Stimulated activated CD8-positive, alpha-beta memory T cell treated with anti-CD3 and anti-CD28 coated beads, Interleukin-15, amount 100 ng/mL, for 1 hour (primary cell): ENCODE measurements at regions not wholly inside any gene's neighbourhood (a gene's known extent, or its start where the extent isn't known, plus 50 kb on each side); places are given as distances from the start of the nearest gene placed in this dataset.
"Not testable (repeated sequence)": the region's sequence is repeated elsewhere in the genome, so short reads cannot be mapped to it uniquely, and the experiment has no call there.

Source experiments
- DNase-seq: peaks from one replicate; pipeline ENCODE4 v3.0.0-alpha.2; 2020; ENCODE audit warnings: low read depth

DNA sequence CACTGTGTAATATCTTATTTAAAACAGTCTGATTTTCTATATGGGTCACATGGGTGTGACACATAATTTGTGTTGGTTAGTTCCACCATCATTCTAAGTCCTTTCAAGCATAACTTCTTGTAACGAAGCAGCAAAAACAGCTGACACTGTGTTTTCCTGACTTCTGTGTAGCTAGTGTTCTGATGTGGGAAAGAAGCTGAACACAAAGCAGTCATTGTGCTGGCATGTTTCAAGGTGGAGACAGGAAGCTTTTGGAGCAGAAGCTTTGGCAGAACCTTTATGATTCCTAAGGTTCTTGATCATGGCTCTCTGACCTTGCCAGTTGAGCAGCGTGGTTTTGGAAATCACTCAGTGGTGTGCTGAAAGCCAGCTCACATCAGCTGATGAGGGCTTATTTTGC, 351.7 kb upstream of the MDGA2 start:
- DNase-seq, result no peak

DNA sequence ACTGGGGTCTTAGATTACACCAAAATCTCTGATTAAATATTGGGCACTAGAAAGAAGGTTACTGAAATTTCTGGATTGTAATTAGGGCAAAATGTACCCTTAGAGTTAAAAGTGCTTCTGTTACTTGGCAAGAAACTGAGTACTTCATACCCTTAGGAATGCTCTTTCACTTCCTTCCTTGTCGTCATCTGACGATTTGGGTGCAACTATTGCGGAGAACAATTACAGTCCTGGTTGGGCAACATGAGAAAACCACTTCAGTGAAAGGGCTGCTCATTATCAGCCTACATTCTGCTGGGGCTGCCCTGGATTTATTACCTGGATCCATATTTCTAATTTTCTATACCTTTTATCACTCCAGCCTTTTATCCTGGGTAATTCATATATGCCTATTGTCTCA, 348.5 kb upstream of the MDGA2 start:
- no peak for DNase-seq

DNA sequence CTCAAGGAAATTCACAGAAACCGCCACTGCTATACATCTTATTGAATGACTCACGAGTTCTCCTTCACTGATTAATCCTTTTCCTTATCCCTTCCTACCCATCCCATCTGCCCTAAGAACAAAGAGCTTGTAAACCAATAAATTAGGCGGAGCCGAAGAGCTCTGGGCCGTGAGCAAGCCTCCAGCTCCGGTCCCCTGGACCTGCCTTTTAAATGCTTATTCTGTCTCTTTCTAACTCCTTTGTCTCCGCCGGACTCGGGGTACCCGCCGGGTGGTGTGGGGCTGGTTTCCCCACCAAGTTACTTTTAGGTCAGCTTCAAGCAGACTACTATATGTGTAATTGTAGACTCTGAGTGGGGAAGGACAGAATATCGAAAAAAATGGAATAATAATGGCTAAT, 336.1 kb upstream of the MDGA2 start:
- DNase-seq, result not testable (repeated sequence)

DNA sequence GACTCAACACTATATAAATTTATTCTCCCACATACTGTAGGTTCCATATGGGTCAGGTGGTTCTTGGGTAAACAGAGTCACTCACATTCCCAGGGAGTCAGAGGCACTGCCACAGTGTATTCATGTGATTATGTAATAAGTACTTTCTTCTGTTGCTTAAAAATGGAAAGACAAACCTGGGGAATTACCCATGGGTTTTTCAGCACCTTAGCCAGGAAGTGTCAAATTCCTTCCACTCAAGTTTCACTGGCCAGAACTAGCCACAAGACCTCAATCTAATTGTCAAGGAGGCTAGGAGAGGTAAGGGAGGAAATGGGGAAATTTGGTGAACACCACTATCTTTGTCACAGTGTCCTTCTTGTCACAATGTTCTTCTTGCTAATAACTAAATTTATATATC, 333.2 kb upstream of the MDGA2 start:
- DNase-seq, result no peak

DNA sequence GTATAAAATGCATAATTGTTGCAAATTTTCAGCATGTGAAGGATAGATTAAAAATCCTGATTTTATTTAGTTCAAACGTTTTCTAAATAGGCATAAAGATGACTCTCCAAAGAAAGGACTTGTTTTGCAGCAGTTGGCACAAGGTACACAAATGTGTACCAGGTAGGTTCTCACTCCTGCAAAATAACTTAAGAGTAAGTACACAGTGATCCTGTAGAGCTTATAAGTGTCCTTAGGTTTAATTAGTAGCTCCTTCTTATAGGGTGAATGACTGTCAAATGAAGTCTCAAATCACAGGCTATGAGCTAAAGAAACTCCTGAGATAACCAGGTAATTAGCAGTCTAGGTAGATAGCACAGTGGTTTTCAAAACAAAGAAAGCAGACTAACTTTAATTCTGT, 330.6 kb upstream of the MDGA2 start:
- no peak for DNase-seq

DNA sequence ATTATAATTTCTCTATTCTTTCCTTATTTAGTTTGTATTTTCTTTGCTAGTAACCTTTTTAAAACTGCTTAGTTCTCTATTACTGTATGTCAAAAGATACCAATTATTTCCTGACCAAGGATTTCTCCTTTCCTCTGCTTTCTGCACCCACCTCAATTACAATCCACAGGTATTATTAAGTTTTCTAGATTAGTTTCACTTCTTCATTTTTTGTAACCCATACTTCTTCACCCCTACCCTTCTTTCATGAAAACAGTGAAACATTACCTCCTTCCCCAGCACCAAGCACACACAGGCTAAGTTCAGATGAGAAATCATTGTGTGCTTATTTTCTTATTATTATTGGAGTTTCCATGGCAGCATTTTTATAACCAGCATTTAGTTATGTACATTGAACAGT, 318.5 kb upstream of the MDGA2 start:
- no peak for DNase-seq

DNA sequence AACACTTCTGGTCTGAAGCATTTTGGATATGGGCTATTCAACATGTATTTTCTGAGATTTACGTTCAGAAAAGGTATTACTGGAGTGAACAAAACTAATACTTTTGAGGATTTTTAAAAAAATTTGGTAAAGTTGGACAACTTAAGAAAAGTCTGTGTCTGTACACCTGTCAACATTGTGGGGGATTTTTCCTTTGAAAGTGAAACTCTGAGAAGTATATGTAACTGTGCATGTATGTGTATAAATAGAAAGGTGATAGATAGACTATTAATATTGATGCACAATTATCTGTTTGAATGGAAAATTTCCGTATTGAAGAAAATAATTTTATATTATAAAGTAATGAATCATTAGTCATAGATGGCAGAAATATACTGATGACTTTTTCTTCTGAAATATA, 312.8 kb upstream of the MDGA2 start:
- DNase-seq, result no peak

DNA sequence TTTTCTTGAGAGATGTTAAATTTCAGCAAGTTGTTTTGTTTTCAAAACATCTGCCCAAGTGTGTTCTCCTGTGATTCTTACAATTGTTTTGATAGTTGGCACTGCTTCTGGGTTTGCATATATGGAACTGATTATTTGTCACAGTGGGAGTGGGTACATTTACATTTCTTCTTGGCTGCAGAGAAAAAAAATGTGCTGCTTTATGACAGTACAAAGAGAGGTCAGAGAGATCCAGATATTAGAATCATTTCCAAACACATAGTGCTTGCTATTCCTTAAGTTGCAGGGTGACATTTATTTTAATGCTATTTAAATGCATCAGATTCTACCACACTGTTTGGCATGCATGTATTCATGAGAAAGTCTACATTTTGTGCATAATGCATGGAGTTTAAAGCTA, 303.5 kb upstream of the MDGA2 start:
- no peak for DNase-seq

DNA sequence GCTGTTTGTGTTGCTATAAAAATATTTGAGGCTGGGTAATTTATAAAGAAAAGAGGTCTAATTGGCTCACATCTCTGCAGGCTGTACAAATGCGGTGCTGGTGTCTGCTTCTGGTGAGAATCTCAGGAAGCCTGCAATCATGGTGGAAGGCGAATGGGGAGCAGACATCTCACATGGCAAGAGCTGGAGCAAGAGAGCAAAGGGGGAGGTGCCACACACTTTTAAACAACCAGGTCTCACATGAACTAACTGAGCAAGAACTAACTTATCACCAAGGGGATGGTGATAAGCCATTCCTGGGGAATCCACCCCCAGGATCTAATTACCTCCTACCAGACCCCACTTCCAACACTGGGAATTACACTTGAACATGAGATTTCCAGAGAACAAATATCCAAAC, 300.7 kb upstream of the MDGA2 start:
- no peak for DNase-seq

DNA sequence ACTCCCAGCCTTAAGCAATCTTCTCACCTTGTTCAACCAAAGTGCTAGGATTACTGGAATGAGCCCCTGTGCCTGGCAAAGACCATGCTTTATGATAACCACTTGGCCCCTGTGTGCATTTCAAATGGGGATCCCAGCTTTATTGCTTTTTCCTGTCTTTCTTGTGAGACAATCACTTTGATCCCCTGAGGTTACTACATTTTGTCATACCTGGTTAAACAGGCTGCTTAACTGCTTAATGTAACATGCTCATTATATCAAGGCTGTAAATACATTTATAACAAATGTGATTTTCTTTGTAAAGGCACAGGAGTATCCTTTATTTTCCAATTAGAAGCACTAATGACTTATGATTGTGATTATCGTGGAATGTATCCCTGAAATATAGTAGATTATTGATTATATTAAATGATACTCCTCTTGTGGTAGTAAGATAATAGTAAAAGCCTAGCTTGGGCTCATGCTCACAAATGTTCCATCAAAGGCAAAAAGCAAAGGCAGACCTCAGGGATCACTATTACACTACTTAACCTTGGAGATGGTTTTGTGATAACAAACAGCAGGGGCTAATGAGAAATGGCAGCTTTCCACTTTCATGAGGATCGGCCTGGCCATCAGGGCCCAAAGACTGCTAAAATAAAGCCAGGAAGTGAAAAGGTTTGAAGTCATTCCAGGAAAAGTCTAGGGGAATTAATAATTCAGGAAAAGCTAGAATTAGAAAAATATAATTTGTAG, 290.8 kb upstream of the MDGA2 start:
- no peak for DNase-seq

DNA sequence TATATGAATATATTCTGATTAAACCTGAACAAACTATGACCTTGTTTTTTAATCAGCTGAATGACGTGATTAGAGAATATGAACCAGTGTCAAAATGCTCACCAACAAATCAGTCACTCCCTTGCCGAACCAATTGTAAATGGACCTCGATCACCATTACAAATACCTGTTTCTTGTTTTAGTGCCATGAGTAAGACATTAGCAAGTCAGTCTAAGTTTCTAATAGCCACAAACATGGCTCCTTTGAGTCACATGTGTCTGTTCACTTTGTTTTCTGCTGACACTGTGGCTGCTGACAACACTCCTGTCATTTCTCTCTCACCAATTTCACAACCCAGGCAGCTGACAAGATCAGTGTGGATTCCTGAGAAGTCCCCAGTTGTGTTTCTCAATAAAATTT, 286.2 kb upstream of the MDGA2 start:
- DNase-seq, result no peak

DNA sequence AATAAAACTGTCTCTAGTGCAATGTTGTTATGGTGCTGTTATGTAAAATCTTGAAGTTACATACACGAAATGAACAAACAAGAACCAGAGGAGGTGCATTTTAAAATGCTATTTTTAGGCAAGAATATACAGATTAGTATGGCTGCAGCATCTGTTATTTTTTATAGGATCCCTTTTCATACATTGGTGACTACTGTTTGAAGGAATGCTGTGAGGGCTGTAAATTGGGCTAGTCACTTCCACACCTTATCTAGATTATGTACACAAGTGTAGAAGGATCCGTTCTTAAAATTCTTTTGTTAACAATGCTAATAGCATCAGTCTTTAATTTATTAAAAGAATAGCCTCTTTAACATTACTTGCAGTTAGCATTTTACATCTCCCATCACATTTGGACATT, 284.3 kb upstream of the MDGA2 start:
- DNase-seq, result no peak

DNA sequence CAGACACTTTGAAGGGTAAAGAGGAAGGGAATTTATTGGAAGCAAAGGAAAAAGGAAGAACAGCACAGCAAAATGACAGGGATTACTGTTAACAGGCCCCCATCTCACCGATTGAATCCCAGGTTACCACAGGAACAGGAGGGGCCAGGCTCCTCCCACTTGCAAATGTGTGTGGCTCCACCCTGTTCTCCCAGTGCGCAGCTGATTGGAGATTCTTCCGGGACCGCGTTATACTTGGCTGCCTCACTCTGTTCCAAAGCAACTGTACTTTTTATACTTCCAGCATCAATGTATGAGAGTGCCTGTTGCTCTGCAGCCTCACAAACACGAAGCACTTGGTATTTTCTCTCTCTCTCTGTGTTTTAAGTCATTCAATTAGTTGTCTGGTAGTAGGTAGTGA, 273.6 kb upstream of the MDGA2 start:
- DNase-seq, result no peak

DNA sequence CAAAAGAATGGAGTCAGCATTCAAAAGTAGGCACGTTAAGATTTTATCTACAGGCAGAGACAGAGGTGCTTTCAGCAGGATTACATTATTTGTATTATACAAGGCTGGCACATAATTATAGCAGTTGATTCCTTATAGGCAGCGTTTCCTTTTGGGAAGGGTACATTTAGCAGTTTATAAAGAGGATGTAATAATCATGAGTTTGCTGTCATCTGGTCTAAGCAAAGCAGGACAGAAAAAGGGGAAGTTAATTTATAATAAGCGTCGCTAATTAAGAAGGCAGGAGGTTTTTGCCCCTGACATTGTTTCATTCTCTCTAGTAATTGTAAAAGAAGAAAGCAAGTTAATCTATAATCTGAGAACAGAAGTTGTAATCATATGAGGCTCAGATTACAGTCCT, 259.9 kb upstream of the MDGA2 start:
- DNase-seq, result no peak

DNA sequence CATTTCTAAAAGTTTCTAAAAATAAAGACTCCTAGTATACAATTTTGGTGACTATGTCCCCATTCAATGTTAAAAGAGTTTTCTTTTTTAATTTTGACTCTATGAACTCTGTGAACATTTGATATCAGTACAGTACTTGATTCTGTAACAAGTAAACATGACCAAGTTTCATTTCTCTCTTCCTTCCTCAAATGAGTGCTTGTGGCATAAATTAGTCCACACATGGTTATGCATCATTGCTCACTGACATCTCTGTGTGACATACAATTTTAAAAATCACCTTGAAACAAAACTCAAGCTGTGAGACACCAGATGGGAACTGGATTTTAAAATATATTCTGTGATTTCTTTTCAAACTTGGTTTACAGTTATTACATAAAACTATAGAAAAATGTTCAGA, 253.9 kb upstream of the MDGA2 start:
- DNase-seq, result no peak

DNA sequence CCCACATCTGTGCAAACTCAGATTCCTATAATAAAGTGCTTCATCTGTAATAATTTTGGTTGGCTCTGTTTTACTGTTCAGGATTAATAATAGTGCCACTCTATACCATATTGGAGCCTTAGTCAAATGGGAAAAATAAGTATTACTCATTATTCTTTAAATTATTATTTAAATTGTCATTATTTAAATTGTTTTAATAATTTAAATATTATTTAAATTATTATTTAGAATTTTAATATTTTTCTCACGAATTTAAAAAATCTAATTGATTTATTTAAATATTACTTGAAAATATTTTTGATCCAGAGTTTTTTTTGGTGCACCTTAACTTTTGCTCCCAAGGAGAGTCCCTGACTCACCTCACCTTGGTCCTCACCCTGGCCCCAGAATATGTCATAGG, 245.7 kb upstream of the MDGA2 start:
- no peak for DNase-seq

DNA sequence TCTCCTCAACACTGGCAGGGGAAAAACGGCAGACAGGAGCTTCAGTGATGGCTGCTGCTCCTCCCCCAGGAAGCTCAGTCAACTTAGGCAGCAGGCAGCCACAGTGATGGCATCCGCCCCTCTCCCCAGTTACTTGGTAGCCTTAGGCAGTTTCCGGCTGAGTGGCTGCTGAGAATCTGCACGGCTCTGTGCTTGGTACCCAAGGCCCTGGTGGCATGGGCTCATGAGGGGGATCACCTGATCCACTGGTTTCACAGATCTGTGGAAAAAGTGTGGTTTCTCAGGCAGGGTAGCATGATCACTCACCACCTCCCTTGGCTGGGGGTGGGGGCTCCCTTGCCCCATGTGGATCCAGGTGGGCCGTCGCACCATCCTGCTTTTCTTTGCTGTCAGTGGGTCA, 244.6 kb upstream of the MDGA2 start:
- no peak for DNase-seq

DNA sequence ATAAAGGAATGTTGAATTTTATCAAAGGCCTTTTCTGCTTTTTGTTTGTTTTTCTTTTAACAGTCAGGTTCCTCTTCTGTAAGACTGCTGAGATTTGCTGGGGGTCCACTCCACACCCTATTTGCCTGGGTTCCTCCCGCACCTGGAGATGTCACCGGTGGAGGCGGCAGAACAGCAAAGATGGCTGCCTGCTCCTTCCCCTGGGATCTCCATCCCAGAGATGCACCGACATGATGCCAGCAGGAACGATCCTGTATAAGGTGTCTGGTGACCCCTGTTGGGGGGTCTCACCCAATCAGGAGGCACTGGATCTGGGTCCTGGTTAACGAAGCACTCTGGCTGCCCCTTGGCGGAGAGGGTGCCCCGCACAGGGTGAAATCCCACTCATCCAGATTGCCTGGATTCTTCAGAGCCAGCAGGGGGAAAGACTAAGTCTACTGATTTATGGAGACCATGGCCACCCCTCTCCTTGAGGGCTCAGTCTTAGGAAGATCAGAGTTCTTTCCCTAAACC, 244.0 kb upstream of the MDGA2 start:
- no peak for DNase-seq

DNA sequence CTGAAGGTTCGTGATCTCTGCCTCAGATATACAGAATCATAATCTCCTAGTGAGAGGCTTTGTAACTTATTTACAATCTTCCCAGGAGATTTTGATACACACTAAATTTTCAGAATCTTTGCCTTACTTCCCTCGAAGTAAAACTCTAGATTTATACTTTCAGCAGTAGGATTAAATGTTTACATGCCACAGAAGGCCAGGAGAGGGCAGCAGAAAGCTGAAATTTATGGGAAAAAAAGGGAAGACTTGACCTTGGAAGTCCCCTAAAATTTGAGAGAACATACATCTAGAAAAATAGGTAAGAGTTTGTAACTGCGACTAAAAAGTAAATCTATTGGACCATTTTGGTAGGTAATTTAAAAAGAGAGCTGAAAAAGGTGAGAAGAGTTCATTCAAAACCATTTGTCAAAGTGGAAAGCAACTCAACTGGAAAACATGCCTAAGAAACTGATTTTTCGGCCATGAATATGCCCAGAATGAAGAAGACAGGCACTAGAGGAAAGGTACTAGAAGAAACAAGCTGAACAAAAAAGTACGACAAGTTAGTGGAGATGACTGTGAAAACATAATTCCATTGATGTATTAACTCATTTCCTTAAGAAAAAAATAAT, 242.0 kb upstream of the MDGA2 start:
- no peak for DNase-seq

DNA sequence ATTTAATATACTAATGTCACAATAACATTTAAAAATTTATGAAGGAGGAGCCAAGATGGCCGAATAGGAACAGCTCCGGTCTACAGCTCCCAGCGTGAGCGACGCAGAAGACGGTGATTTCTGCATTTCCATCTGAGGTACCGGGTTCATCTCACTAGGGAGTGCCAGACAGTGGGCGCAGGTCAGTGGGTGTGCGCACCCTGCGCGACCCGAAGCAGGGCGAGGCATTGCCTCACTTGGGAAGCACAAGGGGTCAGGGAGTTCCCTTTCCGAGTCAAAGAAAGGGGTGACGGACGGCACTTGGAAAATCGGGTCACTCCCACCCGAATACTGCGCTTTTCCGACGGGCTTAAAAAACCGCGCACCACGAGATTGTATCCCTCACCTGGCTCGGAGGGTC, 225.7 kb upstream of the MDGA2 start:
- DNase-seq, result not testable (repeated sequence)

DNA sequence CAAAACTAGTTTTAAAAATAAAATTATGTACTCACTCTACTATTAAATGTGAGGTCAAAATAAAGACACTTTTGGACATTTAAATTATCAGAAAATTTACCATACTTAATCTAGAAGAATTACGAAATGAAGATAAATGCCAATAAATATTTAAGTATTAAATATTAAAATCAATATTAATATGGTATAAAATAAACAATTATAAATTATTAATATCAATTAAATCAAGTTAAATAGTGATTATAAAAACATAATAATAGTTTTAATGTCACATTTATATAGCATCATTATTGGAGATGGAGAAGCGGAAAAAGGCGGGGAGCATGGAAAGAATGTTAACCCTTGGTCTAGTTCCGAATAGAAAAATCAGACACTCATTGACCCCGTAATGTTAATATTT, 224.3 kb upstream of the MDGA2 start:
- no peak for DNase-seq

DNA sequence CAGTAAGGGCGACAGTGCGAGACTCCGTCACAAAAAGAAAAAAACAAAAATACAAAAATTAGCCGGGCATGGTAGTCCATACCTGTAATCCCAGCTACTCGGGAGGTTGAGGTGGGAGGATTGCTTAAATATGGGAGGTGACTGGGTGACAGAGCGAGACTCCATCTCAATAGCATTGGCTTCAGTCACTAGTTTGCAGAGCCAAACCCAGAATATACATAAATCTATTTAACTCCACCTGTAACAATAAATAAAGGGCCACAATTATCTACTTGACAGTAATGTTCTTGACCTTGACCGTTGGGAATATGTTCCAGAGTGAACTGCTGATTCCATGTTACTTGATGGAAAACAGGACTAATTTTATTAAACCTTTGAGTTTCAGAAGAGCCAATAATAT, 198.9 kb upstream of the MDGA2 start:
- DNase-seq, result no peak

DNA sequence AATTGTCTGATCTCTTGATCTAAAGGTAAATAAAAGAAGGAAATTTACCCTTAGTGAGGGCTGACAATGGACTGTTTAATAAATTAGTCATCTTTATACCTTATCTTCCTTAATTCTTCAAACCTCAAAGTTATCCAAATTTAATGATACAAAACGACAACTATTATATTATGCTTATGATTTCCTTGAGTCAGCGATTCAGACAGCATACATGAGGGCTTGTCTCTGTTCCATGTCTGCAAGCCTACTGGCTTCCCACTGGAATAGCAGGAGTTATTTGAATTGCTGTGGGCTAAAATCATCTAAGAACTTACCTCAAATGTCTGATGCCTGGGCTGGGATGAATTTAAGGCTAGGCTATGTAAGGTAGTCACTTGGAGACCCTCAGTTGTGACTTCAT, 197.2 kb upstream of the MDGA2 start:
- DNase-seq, result no peak

DNA sequence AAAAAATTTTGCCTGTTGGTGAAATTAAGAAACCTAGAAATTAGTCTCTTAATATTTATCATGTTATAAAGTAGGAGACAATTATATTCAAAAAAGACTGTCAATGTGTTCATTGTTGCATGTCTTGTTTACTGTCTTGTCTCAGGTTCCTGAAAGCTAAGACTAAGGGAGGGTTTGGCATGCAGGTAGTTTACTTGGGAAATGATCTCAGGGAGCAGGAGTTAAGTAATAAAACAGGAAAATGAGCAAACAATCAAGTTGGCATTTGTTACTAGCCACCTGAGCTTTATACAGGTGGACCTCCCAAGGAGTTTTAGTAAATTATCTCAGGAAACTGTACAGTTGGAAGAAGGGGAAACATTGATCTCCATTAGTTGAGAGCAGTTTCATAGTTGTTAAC, 188.0 kb upstream of the MDGA2 start:
- DNase-seq, result no peak
